Kidney (tissue), 13 donors: ENCODE measurements at regions not wholly inside any gene's neighbourhood (a gene's known extent, or its start where the extent isn't known, plus 50 kb on each side); places are given as distances from the start of the nearest gene placed in this dataset.

Experiments used
- DNase-seq, 5 donors: peaks; one replicate each; pipeline ENCODE4 v3.0.0-alpha.2; 2013 to 2020
- FAIRE-seq: peaks from 2 replicates; lab custom pipeline; 2012; peaks lifted over from hg19 to GRCh38; lab: Jason Lieb, UNC
- H3K27ac ChIP-seq, 2 donors: one replicate each; pipeline ENCODE4 v1.7.0; 2013; ENCODE audit warnings: low read depth in 2 of 2, low read length in 2 of 2, inconsistent platforms in 1 of 2
- H3K27me3 ChIP-seq: one replicate; pipeline ENCODE4 v1.7.1; 2013; ENCODE audit warnings: low read length, inconsistent platforms; ENCODE audit not compliant: control insufficient read depth, insufficient read depth
- H3K36me3 ChIP-seq, 3 donors: one replicate each; pipeline versions ENCODE4 v1.7.0 to v1.7.1; 2013; ENCODE audit warnings: low read length in 3 of 3, control low read depth in 1 of 3, inconsistent platforms in 1 of 3; ENCODE audit not compliant: insufficient read depth in 3 of 3, control insufficient read depth in 2 of 3
- H3K4me1 ChIP-seq, 3 donors: one replicate each; pipeline versions ENCODE4 v1.7.0 to v1.7.1; 2013; ENCODE audit warnings: low read length in 3 of 3, inconsistent platforms in 1 of 3, low read depth in 1 of 3; ENCODE audit not compliant: control insufficient read depth in 2 of 3, insufficient read depth in 2 of 3
- H3K4me3 ChIP-seq, 3 donors: one replicate each; pipeline versions ENCODE4 v1.7.0 to v1.8.1; 2013; ENCODE audit warnings: low read length in 3 of 3, control low read depth in 1 of 3, inconsistent platforms in 1 of 3
- H3K9ac ChIP-seq, 3 donors: one replicate each; pipeline versions ENCODE4 v1.7.0 to v1.7.1; 2013; ENCODE audit warnings: low read length in 3 of 3, control low read depth in 1 of 3, inconsistent platforms in 1 of 3
- H3K9me3 ChIP-seq, 3 donors: one replicate each; pipeline versions ENCODE4 v1.7.0 to v1.7.1; 2013; ENCODE audit warnings: low read length in 3 of 3, control low read depth in 1 of 3, inconsistent platforms in 1 of 3; ENCODE audit not compliant: control insufficient read depth in 2 of 3, insufficient read depth in 1 of 3
- intact Hi-C: fragments of 100-400 bp; cut with DNase I; formaldehyde crosslinking; loops from one replicate; pipeline ENCODE4 v1.11.1; 2022
- TF ChIP-seq, protein P1 (sequence below): IDR thresholded peaks from 3 replicates; pipeline ENCODE4 v1.5.1; 2012; ENCODE audit warnings: mild to moderate bottlenecking, moderate library complexity, borderline replicate concordance; ENCODE audit not compliant: insufficient read depth; ENCODE audit errors: extremely low read depth
- donor health status: control.
- donor health status: control.
- donor health status: control.
- donor health status: control.
- donor health status: control.
- donor health status: DM: yes; HTN: yes; CAD: no.
- donor health status: Normal renal cell carcinoma (clear cell type).

DNA sequence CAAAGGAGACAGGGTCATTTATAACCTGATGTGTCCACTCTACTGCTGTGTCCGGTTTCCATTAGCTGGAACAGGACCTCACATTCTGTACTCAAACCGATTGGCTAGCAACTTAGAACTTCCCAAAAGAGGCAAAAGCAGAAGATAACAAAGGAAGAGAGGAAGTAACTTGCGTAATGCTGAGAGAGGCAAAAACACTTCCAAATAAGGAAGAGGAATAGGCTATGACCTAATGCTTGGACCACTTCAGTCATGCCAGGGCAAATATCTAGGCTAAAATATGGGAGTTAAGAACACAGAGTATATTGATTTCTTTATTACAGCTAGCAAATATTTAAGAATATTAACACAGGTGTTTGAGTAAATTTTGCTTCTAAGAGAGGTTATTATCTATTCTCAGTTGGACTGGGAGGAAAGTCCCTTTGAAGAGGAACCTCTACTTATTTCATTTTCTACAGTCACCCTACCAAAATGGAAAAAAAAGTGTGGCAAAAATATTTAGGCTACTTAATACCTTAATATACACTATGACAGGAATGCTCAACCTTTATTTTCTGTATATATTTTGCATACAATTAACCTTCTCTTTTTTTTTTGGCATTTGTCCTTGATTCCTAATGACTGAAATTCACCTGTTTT is 499.8 kb upstream of the CHORDC1 start:
- DNase-seq (no peak), FAIRE-seq (no peak)
- TF ChIP-seq, protein P1, sequence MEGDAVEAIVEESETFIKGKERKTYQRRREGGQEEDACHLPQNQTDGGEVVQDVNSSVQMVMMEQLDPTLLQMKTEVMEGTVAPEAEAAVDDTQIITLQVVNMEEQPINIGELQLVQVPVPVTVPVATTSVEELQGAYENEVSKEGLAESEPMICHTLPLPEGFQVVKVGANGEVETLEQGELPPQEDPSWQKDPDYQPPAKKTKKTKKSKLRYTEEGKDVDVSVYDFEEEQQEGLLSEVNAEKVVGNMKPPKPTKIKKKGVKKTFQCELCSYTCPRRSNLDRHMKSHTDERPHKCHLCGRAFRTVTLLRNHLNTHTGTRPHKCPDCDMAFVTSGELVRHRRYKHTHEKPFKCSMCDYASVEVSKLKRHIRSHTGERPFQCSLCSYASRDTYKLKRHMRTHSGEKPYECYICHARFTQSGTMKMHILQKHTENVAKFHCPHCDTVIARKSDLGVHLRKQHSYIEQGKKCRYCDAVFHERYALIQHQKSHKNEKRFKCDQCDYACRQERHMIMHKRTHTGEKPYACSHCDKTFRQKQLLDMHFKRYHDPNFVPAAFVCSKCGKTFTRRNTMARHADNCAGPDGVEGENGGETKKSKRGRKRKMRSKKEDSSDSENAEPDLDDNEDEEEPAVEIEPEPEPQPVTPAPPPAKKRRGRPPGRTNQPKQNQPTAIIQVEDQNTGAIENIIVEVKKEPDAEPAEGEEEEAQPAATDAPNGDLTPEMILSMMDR = no peak
- H3K9ac ChIP-seq = no peak overlapping the region
- H3K4me1 ChIP-seq = no peaks in the 10 kb centered on the region
- H3K36me3 ChIP-seq = no peaks in the 10 kb centered on the region
- H3K27ac ChIP-seq = no peak overlapping the region
- intact Hi-C loops = no loop called here
- H3K9me3 ChIP-seq = no peaks in the 10 kb centered on the region
- H3K4me3 ChIP-seq = no peak overlapping the region
- H3K27me3 ChIP-seq = no peaks in the 10 kb centered on the region

DNA sequence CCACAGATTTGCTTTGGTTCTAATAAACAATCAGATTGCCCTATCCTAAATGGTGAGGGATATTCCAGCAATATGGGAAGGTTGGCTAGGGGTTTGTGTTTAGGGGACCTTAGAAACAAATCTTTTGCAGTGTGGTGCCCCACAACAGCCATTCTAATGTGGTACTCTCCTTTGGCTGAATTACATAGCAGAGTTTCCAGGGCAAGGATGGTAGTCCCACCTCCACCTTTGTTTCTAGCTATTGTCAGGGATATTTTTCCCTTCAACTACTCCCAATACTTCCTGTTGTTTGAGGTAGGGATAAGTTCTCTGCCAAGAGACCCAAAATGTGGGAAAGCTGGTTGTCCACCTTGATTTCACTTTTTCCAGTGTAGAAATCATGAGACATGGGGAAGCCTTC is 494.7 kb upstream of the CHORDC1 start:
- TF ChIP-seq, protein P1 = no peak
- no peaks in the 10 kb centered on the region for H3K36me3 ChIP-seq
- DNase-seq = no peak
- no peaks in the 10 kb centered on the region for H3K27me3 ChIP-seq
- no peaks in the 10 kb centered on the region for H3K4me1 ChIP-seq
- no peak overlapping the region for H3K27ac ChIP-seq
- H3K9me3 ChIP-seq = peaks cover 0 to 6% (median 0%) of the 10 kb centered on the region in 3 donors
- H3K4me3 ChIP-seq = no peak overlapping the region
- FAIRE-seq = no peak
- intact Hi-C loops = no loop called here
- no peak overlapping the region for H3K9ac ChIP-seq

GRCh38 chr11:90705661-90706060 is 482.8 kb upstream of the CHORDC1 start:
- Histone ChIP-seq H3K36me3 (no peaks in the 10 kb centered on the region), H3K27ac (no peak overlapping the region), H3K4me1 (no peaks in the 10 kb centered on the region), H3K27me3 (no peaks in the 10 kb centered on the region), H3K9me3 (no peaks in the 10 kb centered on the region), H3K9ac (no peak overlapping the region), H3K4me3 (no peak overlapping the region)
- intact Hi-C loops = no loop called here
- FAIRE-seq (no peak), DNase-seq (no peak)
- TF ChIP-seq, protein P1 = no peak

DNA sequence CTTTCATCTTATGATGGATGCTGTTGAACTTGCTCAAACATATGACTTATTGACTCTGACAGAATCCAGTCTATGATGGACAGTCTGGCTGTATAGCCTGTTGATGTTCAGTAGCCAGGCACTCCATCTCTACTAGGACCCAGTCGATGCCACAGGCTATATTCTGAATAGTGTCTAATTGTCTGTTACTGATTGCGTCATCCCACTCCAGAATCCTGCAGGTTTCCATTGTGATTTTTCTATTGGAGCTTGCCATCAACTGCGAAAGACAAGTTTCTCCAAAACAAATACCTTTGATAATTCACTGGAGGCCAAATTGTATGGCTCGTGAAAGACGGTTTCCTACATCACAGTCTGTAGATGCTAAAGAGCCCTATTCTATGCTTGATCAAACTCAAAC is 481.7 kb upstream of the CHORDC1 start:
- H3K4me1 ChIP-seq = no peaks in the 10 kb centered on the region
- no peaks in the 10 kb centered on the region for H3K27me3 ChIP-seq
- no peak overlapping the region for H3K9ac ChIP-seq
- H3K9me3 ChIP-seq = no peaks in the 10 kb centered on the region
- DNase-seq (no peak), FAIRE-seq (no peak)
- H3K4me3 ChIP-seq = no peak overlapping the region
- H3K36me3 ChIP-seq = no peaks in the 10 kb centered on the region
- no peak overlapping the region for H3K27ac ChIP-seq
- intact Hi-C loops = no loop called here
- TF ChIP-seq, protein P1 = no peak
